LNCAP (cell line): ENCODE measurements at regions not wholly inside any gene's neighbourhood (a gene's known extent, or its start where the extent isn't known, plus 50 kb on each side); places are given as distances from the start of the nearest gene placed in this dataset.

Experiments
- CTCF ChIP-seq: fragments of 450-650 bp; IDR thresholded peaks from 2 replicates; pipeline ENCODE4 v1.5.1; 2017; ENCODE audit warnings: mild to moderate bottlenecking

- no peak for TF ChIP-seq CTCF
Measured at GRCh38 chr10:43945908-43946307, 297.2 kb upstream of the ZNF32 start.

DNA sequence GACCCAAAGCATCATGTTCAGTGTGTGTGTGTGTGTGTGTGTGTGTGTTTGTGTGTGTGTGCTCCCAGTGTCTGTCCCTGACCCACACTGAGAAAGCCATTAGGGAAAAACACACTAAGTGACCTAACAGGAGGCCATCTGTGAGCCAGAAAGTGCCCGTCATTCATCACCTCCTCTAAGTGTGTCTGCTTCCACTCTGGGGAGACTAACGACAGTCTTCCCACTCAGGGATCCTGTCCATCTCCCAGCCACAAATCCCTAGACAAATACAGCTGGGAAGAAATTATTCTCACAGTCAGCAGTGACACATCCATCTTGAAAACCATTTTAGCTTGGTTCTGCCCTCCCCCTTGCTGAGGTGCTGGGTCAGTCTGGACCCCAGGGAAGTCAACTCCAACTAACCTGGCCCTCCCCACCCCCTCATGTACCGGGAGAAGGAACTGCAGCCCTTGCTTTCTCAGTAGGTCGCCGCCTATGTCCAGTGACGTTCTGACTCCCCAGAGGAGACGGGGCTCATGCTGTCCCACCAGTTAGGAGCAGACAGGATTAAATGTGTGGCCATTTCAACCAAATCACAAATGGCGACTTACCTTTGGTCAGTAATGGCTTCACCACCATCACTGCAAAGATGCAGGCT lies 296.5 kb upstream of the ZNF32 start:
- TF ChIP-seq CTCF, result no peak

DNA sequence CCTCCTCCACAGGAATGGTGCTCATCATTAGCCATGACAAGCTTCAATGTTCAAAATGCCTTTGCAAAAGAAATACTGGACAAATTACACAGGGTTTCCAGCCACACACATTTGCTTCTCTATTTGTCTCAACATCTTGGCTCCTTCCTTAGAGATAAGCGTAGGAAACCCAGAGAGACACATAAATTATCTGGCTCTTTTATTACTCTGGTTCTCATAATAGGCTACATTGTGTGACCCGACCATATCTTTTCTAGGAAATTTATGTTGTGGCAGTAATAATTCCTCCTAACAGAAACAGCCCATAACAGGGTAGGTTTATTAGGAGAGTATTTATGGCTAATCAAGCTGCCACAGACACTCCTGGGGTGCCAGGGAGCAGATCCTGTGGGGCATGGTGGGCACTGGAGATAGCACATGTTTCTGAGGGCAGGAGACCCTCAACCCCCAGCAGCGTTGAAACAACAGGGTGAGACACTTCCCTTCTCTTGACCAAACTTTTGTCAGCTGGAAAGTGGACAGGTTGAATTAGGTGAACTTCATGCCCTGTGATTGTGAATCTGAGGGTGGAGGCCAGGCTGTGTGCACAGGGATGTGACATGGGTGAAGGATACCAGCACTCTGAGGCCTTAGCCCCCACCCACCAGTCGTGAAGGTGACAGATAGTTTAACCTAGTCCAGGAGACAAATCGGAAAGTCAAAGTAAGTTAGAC lies 295.9 kb upstream of the ZNF32 start:
- TF ChIP-seq CTCF, result no peak

DNA sequence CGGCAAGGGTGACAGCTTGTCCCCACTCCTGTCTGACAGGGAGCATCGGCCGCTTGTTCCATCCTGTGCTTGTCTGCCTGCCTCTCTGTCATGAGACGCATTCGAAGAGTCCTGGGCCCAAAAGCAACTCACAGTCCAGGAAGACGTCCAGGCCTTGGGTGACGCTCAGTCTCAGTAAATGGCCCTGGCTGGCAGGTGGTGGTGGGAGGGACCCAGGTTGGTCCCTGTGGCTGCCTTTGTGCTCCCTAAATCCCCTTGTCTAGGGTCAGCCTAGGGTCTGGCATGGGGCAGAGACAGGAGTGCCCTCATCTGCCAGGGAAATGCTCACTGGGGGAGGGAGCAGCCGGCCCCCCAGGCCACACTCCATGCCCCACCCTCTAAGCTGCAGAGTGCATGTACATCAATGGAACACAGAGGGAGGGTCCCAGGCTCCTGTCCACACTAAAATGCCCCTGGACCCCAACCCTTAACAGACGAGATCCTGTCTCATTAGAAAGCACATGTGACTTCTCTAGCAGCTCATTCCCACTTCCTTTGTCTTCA lies 295.2 kb upstream of the ZNF32 start:
- no peak for TF ChIP-seq CTCF

DNA sequence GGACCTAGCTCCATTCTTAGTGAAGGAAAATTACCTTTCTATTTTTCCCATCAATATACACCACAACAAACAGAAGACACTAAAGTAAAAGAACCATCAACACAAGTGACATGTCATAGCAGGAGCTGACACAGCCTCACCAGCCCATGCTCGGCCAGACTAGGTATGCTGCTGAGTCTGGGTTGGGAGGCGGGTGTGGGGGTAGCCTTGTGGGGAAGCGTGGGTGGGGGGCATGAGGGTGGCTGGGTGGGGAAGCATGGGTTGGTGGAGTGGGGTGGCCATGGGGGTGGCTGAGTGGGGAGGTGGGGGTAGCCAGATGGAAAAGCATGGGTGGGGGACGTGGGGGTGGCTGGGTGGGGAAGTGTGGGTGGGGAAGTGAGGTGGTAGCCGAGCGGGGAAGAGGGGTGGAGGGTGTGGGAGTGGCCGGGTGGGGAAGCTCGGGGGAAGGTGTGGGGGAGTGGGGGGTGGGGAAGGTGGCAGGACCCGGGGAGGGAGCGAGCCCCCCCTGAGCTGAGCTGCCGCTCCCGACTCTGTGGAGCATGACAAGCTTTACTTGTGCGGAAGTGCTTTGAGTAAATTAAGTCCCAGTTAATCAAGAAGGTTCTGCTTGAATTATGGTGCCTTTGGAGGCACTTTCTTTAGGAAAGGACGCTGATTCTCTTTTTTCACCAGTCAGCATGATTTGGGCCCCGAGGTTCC lies 294.6 kb upstream of the ZNF32 start:
- no peak for TF ChIP-seq CTCF

- TF ChIP-seq CTCF, result no peak
Measured at GRCh38 chr10:43942096-43942850, 293.6 kb upstream of the ZNF32 start.
